Astrocyte (in vitro differentiated cells and primary cell): ENCODE measurements at regions not wholly inside any gene's neighbourhood (a gene's known extent, or its start where the extent isn't known, plus 50 kb on each side); places are given as distances from the start of the nearest gene placed in this dataset.

Experiments
- DNase-seq: peaks from one replicate; pipeline ENCODE4 v3.0.0-alpha.2; 2010; ENCODE audit warnings: low read depth
- FAIRE-seq: peaks from 2 replicates; lab custom pipeline; 2011; peaks lifted over from hg19 to GRCh38; lab: Jason Lieb, UNC
- H2AFZ ChIP-seq: 2 replicates; pipeline ENCODE4 v1.6.0; 2012; ENCODE audit warnings: low read depth, low read length, inconsistent platforms
- H3K27ac ChIP-seq: 2 replicates; pipeline ENCODE4 v1.5.1; 2011; ENCODE audit warnings: low read depth, low read length, inconsistent platforms
- H3K27me3 ChIP-seq: 2 replicates; pipeline ENCODE4 v1.6.0; 2011; ENCODE audit warnings: low read length, inconsistent platforms; ENCODE audit not compliant: insufficient read depth
- H3K36me3 ChIP-seq: 2 replicates; pipeline ENCODE4 v1.5.1; 2011; ENCODE audit warnings: low read length, inconsistent platforms; ENCODE audit not compliant: insufficient read depth
- H3K4me1 ChIP-seq: 2 replicates; pipeline ENCODE4 v1.5.1; 2011; ENCODE audit warnings: low read length, inconsistent platforms; ENCODE audit not compliant: insufficient read depth
- H3K4me2 ChIP-seq: 2 replicates; pipeline ENCODE4 v1.6.0; 2012; ENCODE audit warnings: low read length, inconsistent platforms
- H3K4me3 ChIP-seq: 2 replicates; pipeline ENCODE4 v1.5.1; 2011; ENCODE audit warnings: low read depth, mild to moderate bottlenecking, low read length, inconsistent platforms; ENCODE audit not compliant: insufficient read depth
- H3K79me2 ChIP-seq: 2 replicates; pipeline ENCODE4 v1.6.0; 2012; ENCODE audit warnings: mild to moderate bottlenecking, low read length, inconsistent platforms; ENCODE audit not compliant: insufficient read depth
- H3K9ac ChIP-seq: 2 replicates; pipeline ENCODE4 v1.6.0; 2012; ENCODE audit warnings: mild to moderate bottlenecking, low read length, inconsistent platforms
- H3K9me3 ChIP-seq: 2 replicates; pipeline ENCODE4 v1.5.1; 2012; ENCODE audit warnings: low read depth, mild to moderate bottlenecking, low read length, inconsistent platforms; ENCODE audit not compliant: insufficient read depth
- H4K20me1 ChIP-seq: 2 replicates; pipeline ENCODE4 v1.6.0; 2012; ENCODE audit warnings: low read length, inconsistent platforms; ENCODE audit not compliant: insufficient read depth
- H3K27ac Mint-ChIP-seq: one replicate; pipeline ENCODE4 v1.8.0; 2021; ENCODE audit warnings: mild to moderate bottlenecking, mixed read lengths; ENCODE audit not compliant: unreplicated experiment
- H3K27me3 Mint-ChIP-seq: one replicate; pipeline ENCODE4 v1.8.0; 2021; ENCODE audit warnings: low read depth, mixed read lengths; ENCODE audit not compliant: unreplicated experiment
- H3K36me3 Mint-ChIP-seq: one replicate; pipeline ENCODE4 v1.8.0; 2021; ENCODE audit warnings: low read depth, mixed read lengths; ENCODE audit not compliant: unreplicated experiment
- H3K4me1 Mint-ChIP-seq: one replicate; pipeline ENCODE4 v1.8.0; 2021; ENCODE audit warnings: low read depth, mixed read lengths; ENCODE audit not compliant: unreplicated experiment
- H3K4me3 Mint-ChIP-seq: one replicate; pipeline ENCODE4 v1.8.0; 2021; ENCODE audit warnings: mild to moderate bottlenecking, moderate library complexity, mixed read lengths; ENCODE audit not compliant: unreplicated experiment
- H3K9me3 Mint-ChIP-seq: one replicate; pipeline ENCODE4 v1.8.0; 2021; ENCODE audit warnings: mild to moderate bottlenecking, mixed read lengths; ENCODE audit not compliant: unreplicated experiment
- CTCF ChIP-seq: IDR thresholded peaks from 2 replicates; pipeline ENCODE4 v1.5.1; 2011; ENCODE audit warnings: low read depth, mild to moderate bottlenecking, inconsistent platforms, low read length, moderate library complexity; ENCODE audit not compliant: insufficient read depth
- EZH2 ChIP-seq: IDR thresholded peaks from 2 replicates; pipeline ENCODE4 v1.6.1; 2012; ENCODE audit warnings: mild to moderate bottlenecking, low read length, inconsistent platforms; ENCODE audit not compliant: insufficient read depth

- Histone ChIP-seq H2AFZ (no peak overlapping the region), H3K27me3 (no peaks in the 10 kb centered on the region), H3K4me1 (no peaks in the 10 kb centered on the region), H3K36me3 (no peaks in the 10 kb centered on the region), H3K9ac (no peak overlapping the region), H4K20me1 (no peaks in the 10 kb centered on the region), H3K9me3 (no peaks in the 10 kb centered on the region), H3K79me2 (no peaks in the 10 kb centered on the region), H3K4me3 (no peak overlapping the region), H3K27ac (no peak overlapping the region), H3K4me2 (no peak overlapping the region)
- DNase-seq (no peak), FAIRE-seq (no peak)
- H3K27me3 Mint-ChIP-seq, result peaks cover 33% of the 10 kb centered on the region
- no peak overlapping the region for H3K4me3 Mint-ChIP-seq
- H3K36me3 Mint-ChIP-seq, result no peaks in the 10 kb centered on the region
- H3K4me1 Mint-ChIP-seq, result no peaks in the 10 kb centered on the region
- no peak overlapping the region for H3K27ac Mint-ChIP-seq
- H3K9me3 Mint-ChIP-seq, result peaks cover 3% of the 10 kb centered on the region
- TF ChIP-seq CTCF (no peak), EZH2 (no peak)
Observed at GRCh38 chr2:239583171-239583878, 182.5 kb upstream of the HDAC4 start.

- H3K4me1 Mint-ChIP-seq, result no peaks in the 10 kb centered on the region
- peaks cover 33% of the 10 kb centered on the region for H3K27me3 Mint-ChIP-seq
- Histone ChIP-seq H4K20me1 (no peaks in the 10 kb centered on the region), H3K27ac (no peak overlapping the region), H3K36me3 (no peaks in the 10 kb centered on the region), H3K9me3 (no peaks in the 10 kb centered on the region), H3K79me2 (no peaks in the 10 kb centered on the region), H3K4me1 (no peaks in the 10 kb centered on the region), H3K27me3 (no peaks in the 10 kb centered on the region), H3K4me3 (no peak overlapping the region), H2AFZ (no peak overlapping the region), H3K9ac (no peak overlapping the region), H3K4me2 (no peak overlapping the region)
- H3K4me3 Mint-ChIP-seq, result no peak overlapping the region
- H3K36me3 Mint-ChIP-seq, result no peaks in the 10 kb centered on the region
- no peak for FAIRE-seq
- TF ChIP-seq EZH2 (no peak), CTCF (no peak)
- H3K27ac Mint-ChIP-seq, result no peak overlapping the region
- no peak for DNase-seq
- peaks cover 5% of the 10 kb centered on the region for H3K9me3 Mint-ChIP-seq
Observed at GRCh38 chr2:239582476-239582875, 181.7 kb upstream of the HDAC4 start.

- Mint-ChIP-seq H3K27ac (no peak overlapping the region), H3K27me3 (peaks cover 31% of the 10 kb centered on the region), H3K4me1 (no peaks in the 10 kb centered on the region), H3K4me3 (no peak overlapping the region), H3K9me3 (peaks cover 12% of the 10 kb centered on the region), H3K36me3 (no peaks in the 10 kb centered on the region)
- no peak for DNase-seq
- no peaks in the 10 kb centered on the region for H3K36me3 ChIP-seq
- H3K4me3 ChIP-seq, result no peak overlapping the region
- H3K9me3 ChIP-seq, result no peaks in the 10 kb centered on the region
- no peaks in the 10 kb centered on the region for H3K27me3 ChIP-seq
- no peak overlapping the region for H3K9ac ChIP-seq
- H3K4me1 ChIP-seq, result no peaks in the 10 kb centered on the region
- H2AFZ ChIP-seq, result no peak overlapping the region
- H4K20me1 ChIP-seq, result no peaks in the 10 kb centered on the region
- H3K79me2 ChIP-seq, result no peaks in the 10 kb centered on the region
- TF ChIP-seq CTCF, result no peak
- no peak overlapping the region for H3K27ac ChIP-seq
- no peak overlapping the region for H3K4me2 ChIP-seq
- no peak for FAIRE-seq
Observed at GRCh38 chr2:239581352-239581901, 180.6 kb upstream of the HDAC4 start.
